ENCODE measurements at regions not wholly inside any gene's neighbourhood (a gene's known extent, or its start where the extent isn't known, plus 50 kb on each side); places are given as distances from the start of the nearest gene placed in this dataset.
A peak's percentile ranks its signal among the peaks of the same experiment; 100 is the strongest.

- Histone ChIP-seq H3K79me2 (ENCODE audit: low read depth) (no peaks in the 10 kb centered on the region), H3K4me1 (replicated peaks; ENCODE audit: insufficient read depth) (no peaks in the 10 kb centered on the region), H3K9me2 (ENCODE audit: insufficient read depth) (no peaks in the 10 kb centered on the region; the same call in 1 of the 2 replicates), H3F3A (ENCODE audit: insufficient read depth, low read depth) (no peaks in the 10 kb centered on the region), H4K20me1 (ENCODE audit: insufficient read depth) (no peaks in the 10 kb centered on the region), H3K4me2 (no peak overlapping the region), H3K36me3 (ENCODE audit: low read depth) (no peaks in the 10 kb centered on the region), H2AFZ (no peak overlapping the region), H3K27me3 (ENCODE audit: insufficient read depth, low read depth) (no peaks in the 10 kb centered on the region), H3K4me3 (no peak overlapping the region), H3K9me3 (ENCODE audit: insufficient read depth, low read depth) (no peaks in the 10 kb centered on the region), H3K27ac (no peak overlapping the region)
- ChIA-PET CTCF (no interaction called here), POLR2A (ENCODE audit: unreplicated experiment) (no interaction called here)
- TF ChIP-seq EZH2 (IDR thresholded peaks at IDR 0.05; ENCODE audit: low read depth) (no peak), CTCF (conservative IDR thresholded peaks at IDR 0.05) (no peak)
- intact Hi-C loops (cut with micrococcal nuclease; ENCODE audit: unreplicated experiment) = no loop called here
- no TSS peak for BruUV-seq (replicated peaks)
- DNase-seq = no peak
These were observed 212.9 kb downstream of the TMEM200A start for GRCh38 chr6:130578713-130579112.

- H3K4me2 ChIP-seq = no peak overlapping the region
- H3K36me3 ChIP-seq (ENCODE audit: low read depth) = no peaks in the 10 kb centered on the region
- H3K27ac ChIP-seq = no peak overlapping the region
- no TSS peak for BruUV-seq (replicated peaks)
- H4K20me1 ChIP-seq (ENCODE audit: insufficient read depth) = no peaks in the 10 kb centered on the region
- H3K79me2 ChIP-seq (ENCODE audit: low read depth) = no peaks in the 10 kb centered on the region
- H3K4me1 ChIP-seq (replicated peaks; ENCODE audit: insufficient read depth) = no peaks in the 10 kb centered on the region
- H3K9me2 ChIP-seq (ENCODE audit: insufficient read depth) = no peaks in the 10 kb centered on the region; the same call in 1 of the 2 replicates
- no peak overlapping the region for H2AFZ ChIP-seq
- TF ChIP-seq CTCF (conservative IDR thresholded peaks at IDR 0.05) (no peak), EZH2 (IDR thresholded peaks at IDR 0.05; ENCODE audit: low read depth) (no peak)
- no peaks in the 10 kb centered on the region for H3K27me3 ChIP-seq (ENCODE audit: insufficient read depth, low read depth)
- no peak overlapping the region for H3K4me3 ChIP-seq
- no peaks in the 10 kb centered on the region for H3K9me3 ChIP-seq (ENCODE audit: insufficient read depth, low read depth)
- CTCF ChIA-PET = no interaction called here
- POLR2A ChIA-PET (ENCODE audit: unreplicated experiment) = no interaction called here
- H3F3A ChIP-seq (ENCODE audit: insufficient read depth, low read depth) = no peaks in the 10 kb centered on the region
- no peak for DNase-seq
- intact Hi-C loops (cut with micrococcal nuclease; ENCODE audit: unreplicated experiment) = no loop called here
These were observed 217.5 kb downstream of the TMEM200A start for GRCh38 chr6:130583268-130583667.

GRCh38 chr6:130585587-130585986 is 219.8 kb downstream of the TMEM200A start:
- no peaks in the 10 kb centered on the region for H3K9me3 ChIP-seq (ENCODE audit: insufficient read depth, low read depth)
- POLR2A ChIA-PET (ENCODE audit: unreplicated experiment) = no interaction called here
- DNase-seq = no peak
- H3K4me2 ChIP-seq = peak overlapping the region; percentile 14; the same call in 1 of the 2 replicates
- no peak overlapping the region for H3K27ac ChIP-seq
- no peaks in the 10 kb centered on the region for H3K27me3 ChIP-seq (ENCODE audit: insufficient read depth, low read depth)
- BruUV-seq (replicated peaks) = no TSS peak
- no peaks in the 10 kb centered on the region for H4K20me1 ChIP-seq (ENCODE audit: insufficient read depth)
- intact Hi-C loops (cut with micrococcal nuclease; ENCODE audit: unreplicated experiment) = no loop called here
- H3K79me2 ChIP-seq (ENCODE audit: low read depth) = no peaks in the 10 kb centered on the region
- no peaks in the 10 kb centered on the region for H3K36me3 ChIP-seq (ENCODE audit: low read depth)
- CTCF ChIA-PET = no interaction called here
- H2AFZ ChIP-seq = peak overlapping the region; percentile 33; the same call in 1 of the 2 replicates
- TF ChIP-seq CTCF (conservative IDR thresholded peaks at IDR 0.05) = no peak
- no peak for TF ChIP-seq EZH2 (IDR thresholded peaks at IDR 0.05; ENCODE audit: low read depth)
- H3K4me1 ChIP-seq (replicated peaks; ENCODE audit: insufficient read depth) = no peaks in the 10 kb centered on the region
- H3K9me2 ChIP-seq (ENCODE audit: insufficient read depth) = no peaks in the 10 kb centered on the region
- H3F3A ChIP-seq (ENCODE audit: insufficient read depth, low read depth) = no peaks in the 10 kb centered on the region
- H3K4me3 ChIP-seq = no peak overlapping the region

All from PC-9 (cell line).